ENCODE measurements at regions not wholly inside any gene's neighbourhood (a gene's known extent, or its start where the extent isn't known, plus 50 kb on each side); places are given as distances from the start of the nearest gene placed in this dataset.

DNA sequence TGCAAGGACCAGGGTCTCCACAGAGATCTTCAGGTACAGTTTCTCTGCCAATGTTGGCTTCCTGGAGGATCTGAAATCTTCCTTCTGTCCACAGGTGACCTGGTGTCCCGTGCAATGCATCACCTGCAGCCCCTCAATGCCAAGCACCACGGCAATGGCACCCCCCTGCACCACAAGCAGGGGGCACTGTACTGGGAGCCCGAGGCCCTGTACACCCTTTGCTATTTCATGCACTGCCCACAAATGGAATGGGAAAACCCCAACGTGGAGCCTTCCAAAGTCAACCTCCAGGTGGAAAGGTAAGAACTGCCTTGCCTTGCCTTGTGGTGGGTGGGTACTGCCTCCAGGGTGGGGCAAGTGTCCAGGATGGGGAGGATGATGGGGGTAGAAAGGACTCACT is 141.8 kb upstream of the PWP1 start:
- TF ChIP-seq, protein P1, sequence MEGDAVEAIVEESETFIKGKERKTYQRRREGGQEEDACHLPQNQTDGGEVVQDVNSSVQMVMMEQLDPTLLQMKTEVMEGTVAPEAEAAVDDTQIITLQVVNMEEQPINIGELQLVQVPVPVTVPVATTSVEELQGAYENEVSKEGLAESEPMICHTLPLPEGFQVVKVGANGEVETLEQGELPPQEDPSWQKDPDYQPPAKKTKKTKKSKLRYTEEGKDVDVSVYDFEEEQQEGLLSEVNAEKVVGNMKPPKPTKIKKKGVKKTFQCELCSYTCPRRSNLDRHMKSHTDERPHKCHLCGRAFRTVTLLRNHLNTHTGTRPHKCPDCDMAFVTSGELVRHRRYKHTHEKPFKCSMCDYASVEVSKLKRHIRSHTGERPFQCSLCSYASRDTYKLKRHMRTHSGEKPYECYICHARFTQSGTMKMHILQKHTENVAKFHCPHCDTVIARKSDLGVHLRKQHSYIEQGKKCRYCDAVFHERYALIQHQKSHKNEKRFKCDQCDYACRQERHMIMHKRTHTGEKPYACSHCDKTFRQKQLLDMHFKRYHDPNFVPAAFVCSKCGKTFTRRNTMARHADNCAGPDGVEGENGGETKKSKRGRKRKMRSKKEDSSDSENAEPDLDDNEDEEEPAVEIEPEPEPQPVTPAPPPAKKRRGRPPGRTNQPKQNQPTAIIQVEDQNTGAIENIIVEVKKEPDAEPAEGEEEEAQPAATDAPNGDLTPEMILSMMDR (IDR thresholded peaks at IDR 0.05), result no peak
- H3K36me3 Mint-ChIP-seq (ENCODE audit: low read depth), result no peaks in the 10 kb centered on the region
- peaks cover 41% of the 10 kb centered on the region for H3K9me3 Mint-ChIP-seq
- no peaks in the 10 kb centered on the region for H3K4me1 Mint-ChIP-seq (ENCODE audit: low read depth)
- DNase-seq, result no peak
- no peak overlapping the region for H3K27ac Mint-ChIP-seq
- H3K4me3 Mint-ChIP-seq, result no peak overlapping the region
- H3K27me3 Mint-ChIP-seq (ENCODE audit: insufficient read depth), result peaks cover 5% of the 10 kb centered on the region

GRCh38 chr12:107544937-107545336 is 140.7 kb upstream of the PWP1 start:
- Mint-ChIP-seq H3K4me3 (no peak overlapping the region), H3K27me3 (ENCODE audit: insufficient read depth) (peaks cover 3% of the 10 kb centered on the region), H3K4me1 (ENCODE audit: low read depth) (no peaks in the 10 kb centered on the region), H3K36me3 (ENCODE audit: low read depth) (no peaks in the 10 kb centered on the region), H3K27ac (no peak overlapping the region), H3K9me3 (peaks cover 30% of the 10 kb centered on the region)
- DNase-seq, result no peak
- TF ChIP-seq, protein P1 (IDR thresholded peaks at IDR 0.05), result no peak

DNA sequence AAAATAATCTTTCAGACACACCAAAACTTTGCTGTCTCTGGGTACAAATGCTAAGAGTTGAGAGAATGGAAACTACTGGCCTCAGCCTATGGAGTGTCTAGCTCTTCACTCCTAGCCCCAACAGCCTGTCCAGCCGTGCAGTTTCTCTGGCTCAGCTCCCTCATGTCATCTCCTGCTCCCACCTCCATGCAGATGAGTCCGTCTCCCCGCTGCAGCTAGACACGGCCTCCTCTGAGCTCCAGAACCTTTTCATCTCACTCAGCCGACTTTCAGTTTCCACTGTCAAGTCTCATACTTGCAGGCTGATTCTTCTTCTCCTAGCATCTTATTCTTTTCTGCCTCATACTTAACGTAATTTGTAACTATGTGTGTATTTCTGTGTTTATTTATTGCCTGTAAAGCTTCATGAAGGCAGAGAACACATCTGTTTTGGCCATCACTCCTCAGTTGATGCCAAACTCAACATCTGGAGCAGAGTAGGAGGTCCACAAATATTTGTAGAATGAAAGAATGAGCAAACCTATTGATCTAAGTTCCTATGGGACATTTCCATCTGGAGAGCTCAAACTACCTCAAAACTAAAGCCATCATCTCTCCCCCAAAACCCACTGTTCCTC is 139.8 kb upstream of the PWP1 start:
- Mint-ChIP-seq H3K4me3 (no peak overlapping the region), H3K36me3 (ENCODE audit: low read depth) (no peaks in the 10 kb centered on the region), H3K4me1 (ENCODE audit: low read depth) (no peaks in the 10 kb centered on the region), H3K27me3 (ENCODE audit: insufficient read depth) (peaks cover 3% of the 10 kb centered on the region), H3K27ac (no peak overlapping the region), H3K9me3 (peaks cover 23% of the 10 kb centered on the region)
- TF ChIP-seq, protein P1 (IDR thresholded peaks at IDR 0.05), result no peak
- no peak for DNase-seq

DNA sequence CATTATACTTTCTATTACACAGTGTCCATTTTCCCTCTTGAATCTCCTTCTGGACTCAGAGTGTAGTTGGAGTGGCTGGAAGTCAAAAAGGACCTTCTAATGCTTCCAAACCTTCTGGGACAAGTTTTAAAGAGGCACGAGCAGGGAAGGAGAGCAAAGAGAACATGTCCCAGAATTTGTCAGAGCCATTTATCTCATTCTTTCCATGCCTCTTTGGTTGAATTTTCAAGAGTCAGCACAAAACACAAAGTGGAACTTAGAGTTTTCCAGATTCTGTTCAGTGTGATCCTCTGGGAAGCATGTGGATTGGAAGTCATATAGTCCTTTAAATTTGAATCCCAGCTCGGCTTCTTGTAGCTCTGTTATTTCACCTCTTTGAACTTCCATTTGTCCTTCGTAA is 138.2 kb upstream of the PWP1 start:
- H3K27me3 Mint-ChIP-seq (ENCODE audit: insufficient read depth), result peaks cover 3% of the 10 kb centered on the region
- TF ChIP-seq, protein P1 (IDR thresholded peaks at IDR 0.05), result no peak
- H3K9me3 Mint-ChIP-seq, result peaks cover 20% of the 10 kb centered on the region
- H3K27ac Mint-ChIP-seq, result no peak overlapping the region
- no peaks in the 10 kb centered on the region for H3K36me3 Mint-ChIP-seq (ENCODE audit: low read depth)
- no peaks in the 10 kb centered on the region for H3K4me1 Mint-ChIP-seq (ENCODE audit: low read depth)
- no peak for DNase-seq
- no peak overlapping the region for H3K4me3 Mint-ChIP-seq

GRCh38 chr12:107549651-107550480 is 135.7 kb upstream of the PWP1 start:
- no peak overlapping the region for H3K27ac Mint-ChIP-seq
- H3K4me1 Mint-ChIP-seq (ENCODE audit: low read depth), result no peaks in the 10 kb centered on the region
- peaks cover 22% of the 10 kb centered on the region for H3K9me3 Mint-ChIP-seq
- H3K27me3 Mint-ChIP-seq (ENCODE audit: insufficient read depth), result no peaks in the 10 kb centered on the region; the same call in none of the 2 replicates
- H3K36me3 Mint-ChIP-seq (ENCODE audit: low read depth), result no peaks in the 10 kb centered on the region
- DNase-seq, result no peak
- H3K4me3 Mint-ChIP-seq, result no peak overlapping the region
- TF ChIP-seq, protein P1 (IDR thresholded peaks at IDR 0.05), result no peak
